GM18511 (cell line): ENCODE measurements at regions not wholly inside any gene's neighbourhood (a gene's known extent, or its start where the extent isn't known, plus 50 kb on each side); places are given as distances from the start of the nearest gene placed in this dataset.
A peak's percentile ranks its signal among the peaks of the same experiment; 100 is the strongest.

Experiments
- ATAC-seq: cut with Tn5 transposase; IDR thresholded peaks from one replicate; pipeline ENCODE4 v1.9.1; 2021; ENCODE audit warnings: mild to moderate bottlenecking, moderate library complexity; ENCODE audit not compliant: unreplicated experiment

GRCh38 chr6:53417141-53417540, 68.4 kb upstream of the ELOVL5 start:
- ATAC-seq = no peak

GRCh38 chr6:53413326-53413725, 64.6 kb upstream of the ELOVL5 start:
- ATAC-seq = no peak

GRCh38 chr6:53412751-53413150, 64.0 kb upstream of the ELOVL5 start:
- no peak for ATAC-seq

GRCh38 chr6:53412021-53412715, 63.4 kb upstream of the ELOVL5 start:
- ATAC-seq = no peak

GRCh38 chr6:53411451-53411850, 62.7 kb upstream of the ELOVL5 start:
- no peak for ATAC-seq

GRCh38 chr6:53410508-53411258, 61.9 kb upstream of the ELOVL5 start:
- peak; percentile 99 for ATAC-seq

- no peak for ATAC-seq
Observed at GRCh38 chr6:53408826-53409225, 60.1 kb upstream of the ELOVL5 start.

GRCh38 chr6:53399027-53399344, 50.2 kb upstream of the ELOVL5 start:
- no peak for ATAC-seq

GRCh38 chr6:53398247-53399026, 49.7 kb upstream of the ELOVL5 start:
- ATAC-seq = no peak
